Peyer's patch (tissue), 4 donors: ENCODE measurements at regions not wholly inside any gene's neighbourhood (a gene's known extent, or its start where the extent isn't known, plus 50 kb on each side); places are given as distances from the start of the nearest gene placed in this dataset.

Experiments used
- DNase-seq, 3 donors: peaks; one replicate each; pipeline ENCODE4 v3.0.0-alpha.2; 2017 to 2019
- H3K27ac ChIP-seq, 4 donors: fragments of 200-600 bp; sonication (generic); one replicate each; pipeline ENCODE4 v1.5.1; 2016 to 2019
- H3K27me3 ChIP-seq, 2 donors: fragments of 200-600 bp; sonication (generic); one replicate each; pipeline ENCODE4 v1.5.1; 2019
- H3K36me3 ChIP-seq, 3 donors: fragments of 200-600 bp; sonication (generic); one replicate each; pipeline ENCODE4 v1.5.1; 2016 to 2019
- H3K4me1 ChIP-seq, 4 donors: fragments of 200-600 bp; sonication (generic); one replicate each; pipeline ENCODE4 v1.5.1; 2016 to 2019
- H3K4me3 ChIP-seq, 4 donors: fragments of 200-600 bp; sonication (generic); 1 replicate in 3 of 4; 2 replicates in 1 of 4; pipeline ENCODE4 v1.5.1; 2016 to 2019; ENCODE audit warnings: mild to moderate bottlenecking in 1 of 4
- H3K9me3 ChIP-seq, 4 donors: fragments of 200-600 bp; sonication (generic); one replicate each; pipeline ENCODE4 v1.5.1; 2016 to 2019; ENCODE audit warnings: mild to moderate bottlenecking in 1 of 4
- POLR2A ChIP-seq, 2 donors: fragments of 450-650 bp; IDR thresholded peaks; one replicate each; pipeline ENCODE4 v1.5.1; 2017; ENCODE audit warnings: antibody characterized with exemption in 2 of 2, mild to moderate bottlenecking in 2 of 2, moderate library complexity in 2 of 2
- TF ChIP-seq, protein P1 (sequence below), 6 experiments: fragments of 450-650 bp in 4 of 6; fragments of 200-600 bp in 2 of 6; sonication (generic) in 1 of 6; IDR thresholded peaks; one replicate each; pipeline ENCODE4 v1.5.1; 2017 to 2019; ENCODE audit warnings: antibody characterized with exemption in 6 of 6, mild to moderate bottlenecking in 3 of 6, moderate library complexity in 1 of 6

DNA sequence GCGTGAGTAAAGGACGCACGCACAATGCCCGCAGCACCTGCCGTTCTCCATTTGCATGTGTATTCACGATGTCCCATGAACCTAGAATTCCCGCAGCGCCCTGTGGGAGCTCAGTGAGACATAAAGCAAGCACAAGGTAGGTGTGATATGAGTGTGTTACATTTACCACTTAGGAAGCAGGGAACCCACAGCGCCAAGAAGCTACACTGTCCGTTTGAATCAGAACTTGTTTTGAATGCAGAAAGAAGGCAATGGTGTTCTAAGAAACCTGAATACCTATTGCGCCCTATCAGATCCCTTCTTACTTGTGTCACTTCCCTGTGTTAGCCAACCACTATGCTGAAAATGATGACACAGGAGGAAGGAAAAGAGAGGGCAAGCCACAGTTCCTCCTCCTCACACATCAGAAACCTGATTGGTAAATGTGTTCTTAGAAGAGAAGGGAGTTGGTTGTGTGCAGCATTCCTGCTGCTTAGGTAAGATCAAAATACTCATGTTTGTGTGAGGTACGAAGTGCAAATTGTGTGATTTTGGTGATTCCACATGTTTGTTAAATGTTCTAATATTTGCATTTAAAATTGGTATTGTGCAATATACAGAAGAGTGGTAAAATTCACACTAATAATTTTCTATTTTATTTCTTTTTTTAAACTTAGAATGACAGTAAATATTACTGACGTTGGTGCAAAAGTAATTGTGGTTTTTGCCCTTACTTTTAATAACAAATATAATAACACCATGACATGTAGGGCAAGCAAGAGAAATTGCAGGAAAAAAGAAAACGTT, 185.4 kb downstream of the SEC23IP start:
- H3K4me3 ChIP-seq, result no peak overlapping the region
- H3K27me3 ChIP-seq, result no peaks in the 10 kb centered on the region
- H3K36me3 ChIP-seq, result no peaks in the 10 kb centered on the region
- TF ChIP-seq, protein P1, sequence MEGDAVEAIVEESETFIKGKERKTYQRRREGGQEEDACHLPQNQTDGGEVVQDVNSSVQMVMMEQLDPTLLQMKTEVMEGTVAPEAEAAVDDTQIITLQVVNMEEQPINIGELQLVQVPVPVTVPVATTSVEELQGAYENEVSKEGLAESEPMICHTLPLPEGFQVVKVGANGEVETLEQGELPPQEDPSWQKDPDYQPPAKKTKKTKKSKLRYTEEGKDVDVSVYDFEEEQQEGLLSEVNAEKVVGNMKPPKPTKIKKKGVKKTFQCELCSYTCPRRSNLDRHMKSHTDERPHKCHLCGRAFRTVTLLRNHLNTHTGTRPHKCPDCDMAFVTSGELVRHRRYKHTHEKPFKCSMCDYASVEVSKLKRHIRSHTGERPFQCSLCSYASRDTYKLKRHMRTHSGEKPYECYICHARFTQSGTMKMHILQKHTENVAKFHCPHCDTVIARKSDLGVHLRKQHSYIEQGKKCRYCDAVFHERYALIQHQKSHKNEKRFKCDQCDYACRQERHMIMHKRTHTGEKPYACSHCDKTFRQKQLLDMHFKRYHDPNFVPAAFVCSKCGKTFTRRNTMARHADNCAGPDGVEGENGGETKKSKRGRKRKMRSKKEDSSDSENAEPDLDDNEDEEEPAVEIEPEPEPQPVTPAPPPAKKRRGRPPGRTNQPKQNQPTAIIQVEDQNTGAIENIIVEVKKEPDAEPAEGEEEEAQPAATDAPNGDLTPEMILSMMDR (IDR thresholded peaks at IDR 0.05), result no peak
- TF ChIP-seq POLR2A (IDR thresholded peaks at IDR 0.05), result no peak
- no peak for DNase-seq
- no peaks in the 10 kb centered on the region for H3K4me1 ChIP-seq
- no peak overlapping the region for H3K27ac ChIP-seq
- H3K9me3 ChIP-seq, result no peaks in the 10 kb centered on the region

DNA sequence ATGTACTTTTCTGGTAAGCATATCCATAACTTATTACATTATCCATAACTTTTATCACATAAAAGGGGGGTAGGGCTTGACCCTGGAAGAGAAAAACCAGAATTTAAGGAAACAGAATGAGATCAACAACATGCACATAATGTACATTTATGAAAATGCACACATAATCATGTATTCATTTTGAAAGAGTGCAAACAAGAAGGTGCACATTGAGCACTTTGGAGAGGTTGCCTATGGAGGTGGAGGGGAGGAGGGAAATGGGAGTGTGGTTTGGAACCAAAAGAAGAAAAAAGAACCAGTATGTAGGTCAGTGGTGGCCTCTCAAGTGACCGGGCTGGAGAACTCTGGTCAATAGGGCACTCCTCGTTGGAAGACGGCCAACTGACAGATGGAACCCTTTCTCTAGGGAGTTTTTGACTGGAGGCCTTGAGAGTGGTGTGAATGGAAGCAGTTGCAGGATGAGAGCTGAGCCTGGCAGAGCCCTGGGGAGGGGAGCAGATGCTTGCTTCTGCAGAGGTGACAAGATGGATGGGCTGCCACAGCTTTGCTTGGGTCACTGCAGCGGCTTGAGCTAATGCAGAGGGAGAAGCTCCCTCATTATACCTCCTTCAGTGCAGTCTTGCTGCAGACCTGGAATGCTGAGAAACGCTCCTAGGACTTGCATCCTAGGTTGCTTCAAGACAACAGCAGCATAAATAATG, 192.7 kb downstream of the SEC23IP start:
- DNase-seq, result no peak
- Histone ChIP-seq H3K4me3 (no peak overlapping the region), H3K36me3 (no peaks in the 10 kb centered on the region), H3K27ac (no peak overlapping the region), H3K27me3 (no peaks in the 10 kb centered on the region), H3K9me3 (no peaks in the 10 kb centered on the region), H3K4me1 (no peaks in the 10 kb centered on the region)
- TF ChIP-seq, protein P1 (IDR thresholded peaks at IDR 0.05), result no peak
- no peak for TF ChIP-seq POLR2A (IDR thresholded peaks at IDR 0.05)

DNA sequence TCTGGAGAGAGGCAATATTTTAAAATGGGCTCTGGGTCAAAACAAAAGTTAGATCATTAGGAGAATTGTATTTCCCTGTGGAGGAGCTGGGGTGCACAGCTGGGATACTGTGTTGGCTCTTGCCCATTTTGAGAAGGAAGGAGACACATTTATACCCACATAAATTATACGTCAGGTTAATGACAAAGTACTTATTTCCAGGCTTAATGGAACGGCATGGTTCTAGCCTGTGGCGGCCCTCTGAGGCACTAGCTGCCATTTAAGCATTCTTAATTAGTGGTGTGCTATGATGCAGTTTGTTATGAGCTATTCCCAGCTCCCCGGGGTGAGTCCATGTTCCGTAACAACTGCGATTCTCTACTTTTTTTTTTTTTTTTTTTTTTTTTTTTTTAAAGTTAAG, 193.5 kb downstream of the SEC23IP start:
- no peak for DNase-seq
- Histone ChIP-seq H3K9me3 (no peaks in the 10 kb centered on the region), H3K27me3 (no peaks in the 10 kb centered on the region), H3K27ac (no peak overlapping the region), H3K36me3 (no peaks in the 10 kb centered on the region), H3K4me3 (no peak overlapping the region), H3K4me1 (no peaks in the 10 kb centered on the region)
- TF ChIP-seq, protein P1 (IDR thresholded peaks at IDR 0.05), result no peak
- no peak for TF ChIP-seq POLR2A (IDR thresholded peaks at IDR 0.05)

DNA sequence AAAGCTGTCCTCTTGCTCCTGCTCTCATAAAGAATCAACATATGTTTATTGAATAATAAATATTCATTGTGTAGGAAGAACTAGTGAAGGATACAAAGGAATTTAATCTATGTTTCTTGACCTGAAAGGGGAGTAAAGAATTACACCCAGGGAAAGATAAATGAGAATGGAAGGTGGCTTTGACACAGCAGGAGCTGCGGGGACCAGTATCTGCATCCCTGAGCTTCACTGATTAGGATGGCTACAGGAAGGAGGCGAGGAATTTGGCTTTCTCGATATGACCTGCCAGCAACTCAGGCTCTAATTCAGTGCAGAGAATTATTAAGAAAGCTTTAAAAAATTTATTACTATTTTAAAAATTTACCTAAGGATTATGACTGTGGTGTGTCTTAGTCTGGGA, 194.6 kb downstream of the SEC23IP start:
- H3K4me3 ChIP-seq, result no peak overlapping the region
- H3K27ac ChIP-seq, result no peak overlapping the region
- no peaks in the 10 kb centered on the region for H3K27me3 ChIP-seq
- no peaks in the 10 kb centered on the region for H3K9me3 ChIP-seq
- no peaks in the 10 kb centered on the region for H3K4me1 ChIP-seq
- DNase-seq, result no peak
- H3K36me3 ChIP-seq, result no peaks in the 10 kb centered on the region
- TF ChIP-seq, protein P1 (IDR thresholded peaks at IDR 0.05), result no peak
- TF ChIP-seq POLR2A (IDR thresholded peaks at IDR 0.05), result no peak

DNA sequence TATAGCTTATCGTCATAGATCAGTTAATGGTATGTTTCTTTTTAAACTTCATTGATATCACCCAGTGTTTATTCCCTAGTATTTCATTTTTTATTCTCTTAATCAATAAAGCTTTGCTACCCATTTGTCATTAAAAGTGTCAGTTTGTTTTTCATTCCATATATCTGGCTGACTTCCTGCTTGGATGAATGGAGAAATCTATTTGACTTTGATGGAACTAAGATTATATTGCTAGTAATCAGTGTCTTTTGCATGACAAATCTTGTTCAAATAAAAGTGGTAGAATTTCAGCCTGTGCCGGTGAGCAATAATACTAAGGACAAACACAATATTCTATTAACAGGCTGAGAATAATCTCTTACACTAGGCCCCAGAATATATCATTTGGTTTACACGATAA, 203.3 kb downstream of the SEC23IP start:
- Histone ChIP-seq H3K27me3 (no peaks in the 10 kb centered on the region), H3K9me3 (no peaks in the 10 kb centered on the region), H3K27ac (no peak overlapping the region), H3K36me3 (no peaks in the 10 kb centered on the region), H3K4me3 (no peak overlapping the region), H3K4me1 (no peaks in the 10 kb centered on the region)
- no peak for DNase-seq
- TF ChIP-seq, protein P1 (IDR thresholded peaks at IDR 0.05), result no peak
- no peak for TF ChIP-seq POLR2A (IDR thresholded peaks at IDR 0.05)
